ENCODE measurements at regions not wholly inside any gene's neighbourhood (a gene's known extent, or its start where the extent isn't known, plus 50 kb on each side); places are given as distances from the start of the nearest gene placed in this dataset.
"Not testable (repeated sequence)": the region's sequence is repeated elsewhere in the genome, so short reads cannot be mapped to it uniquely, and the experiment has no call there.

GRCh38 chr1:105243411-105243810 is 1493.7 kb downstream of the AMY1C start:
- DNase-seq, result no peak

DNA sequence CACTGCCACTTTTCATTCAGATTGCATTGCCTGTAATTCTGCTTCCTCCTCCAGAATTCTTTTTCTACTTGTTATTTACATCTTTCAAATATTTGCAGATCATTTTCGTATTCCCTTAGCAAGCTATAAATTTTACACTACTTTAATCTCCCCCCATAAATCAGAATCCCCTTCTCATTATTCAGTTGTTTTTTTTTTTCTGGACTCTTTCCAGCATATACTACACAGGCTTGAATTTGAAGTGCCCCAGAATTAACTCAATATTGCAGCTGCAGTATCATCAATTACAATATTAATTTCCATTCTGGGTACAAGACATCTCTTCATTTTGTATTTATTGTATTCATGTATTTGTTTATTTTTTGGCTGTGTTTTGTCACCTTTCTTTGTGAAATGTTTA is 1494.3 kb downstream of the AMY1C start:
- DNase-seq, result no peak

DNA sequence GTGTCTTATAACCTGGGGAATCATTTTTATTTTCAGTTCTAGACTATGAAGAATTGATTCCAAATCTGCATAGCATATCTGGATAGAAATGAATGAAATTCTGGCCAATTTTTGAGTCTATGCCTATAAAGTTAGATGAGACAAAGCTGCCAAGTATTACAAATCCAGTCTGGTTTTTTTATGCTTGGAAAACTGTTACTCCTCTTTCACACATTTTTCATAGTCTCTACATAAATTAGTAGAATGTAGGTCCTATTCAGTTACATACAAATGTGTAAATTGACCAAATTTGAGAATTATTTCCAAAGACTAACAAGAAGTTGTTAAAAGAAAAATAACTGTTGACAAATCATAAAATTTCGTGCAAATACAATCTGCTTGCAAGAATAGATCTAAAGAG is 1505.2 kb downstream of the AMY1C start:
- DNase-seq, result no peak

DNA sequence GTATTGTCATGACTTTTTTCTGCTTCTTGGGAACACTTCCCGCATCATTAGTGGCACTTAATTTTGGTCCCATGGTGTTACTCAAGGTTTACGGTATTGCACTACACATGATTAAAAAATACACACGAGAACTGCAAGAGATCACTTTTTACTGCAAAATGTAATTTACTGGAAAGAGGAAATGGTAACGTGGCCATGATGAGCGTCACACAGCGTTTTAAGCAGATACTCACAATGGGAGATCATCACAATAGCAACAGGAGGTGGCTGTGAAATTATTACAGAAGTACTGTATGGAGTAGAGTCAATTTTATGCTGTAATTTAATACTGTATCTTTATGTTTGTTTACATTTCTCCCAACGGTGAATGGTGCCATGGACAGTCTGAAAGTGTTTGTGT is 1510.3 kb downstream of the AMY1C start:
- DNase-seq, result peak; percentile 19

DNA sequence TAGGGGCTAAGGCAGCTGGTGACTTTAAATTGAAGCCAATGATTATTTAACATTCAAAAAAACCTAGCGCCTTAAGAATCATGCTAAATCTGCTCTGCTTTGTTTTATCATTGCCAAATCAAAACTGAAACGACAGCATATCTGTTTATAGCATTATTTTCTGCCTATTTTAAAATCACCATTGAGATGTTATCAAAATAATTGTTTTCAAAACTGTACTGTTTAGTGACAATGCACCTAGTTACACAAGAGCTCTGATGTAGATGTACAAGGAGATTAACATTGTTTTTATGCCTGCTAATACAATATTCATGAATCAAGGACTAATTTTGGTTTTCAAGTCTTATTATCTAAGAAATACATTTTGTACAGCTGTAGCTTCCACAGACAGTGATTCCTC is 1521.3 kb downstream of the AMY1C start:
- DNase-seq, result no peak

DNA sequence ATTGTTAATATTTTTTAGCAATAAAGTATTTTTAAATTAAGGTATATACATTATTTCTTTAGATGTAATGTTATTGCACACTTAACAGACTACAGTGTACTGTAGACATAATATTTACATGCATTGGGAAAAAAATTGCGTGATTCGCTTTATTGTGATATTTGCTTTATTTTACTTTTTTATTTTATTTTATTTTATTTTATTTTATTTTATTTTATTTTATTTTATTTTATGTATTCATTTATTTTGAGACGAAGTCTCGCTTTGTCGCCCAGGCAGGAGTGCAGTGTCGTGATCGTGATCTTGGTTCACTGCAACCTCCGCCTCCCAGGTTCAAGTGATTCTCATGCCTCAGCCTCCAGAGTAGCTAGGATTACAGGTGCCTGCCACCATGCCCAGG is 1522.7 kb downstream of the AMY1C start:
- not testable (repeated sequence) for DNase-seq

DNA sequence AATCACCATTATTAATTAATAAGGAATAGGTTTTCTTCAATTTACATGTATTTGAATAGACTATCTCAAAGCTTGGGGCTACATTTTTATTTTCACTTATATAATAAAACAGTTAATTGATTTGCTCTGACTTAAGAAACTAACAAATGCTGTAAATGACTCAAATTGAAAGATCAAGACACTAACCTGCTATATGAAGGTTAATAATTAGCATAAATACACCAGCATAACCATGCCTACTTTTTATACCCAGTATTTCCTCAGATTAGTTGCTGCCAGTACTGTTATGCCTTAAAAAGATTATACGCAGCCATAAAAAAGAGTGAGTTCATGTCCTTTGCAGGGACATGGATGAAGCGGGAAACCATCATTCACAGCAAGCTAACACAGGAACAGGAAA is 1545.1 kb downstream of the AMY1C start:
- DNase-seq, result no peak

GRCh38 chr1:105310063-105310462 is 1560.4 kb downstream of the AMY1C start:
- DNase-seq, result no peak

GRCh38 chr1:105317976-105318375 is 1568.3 kb downstream of the AMY1C start:
- no peak for DNase-seq

GRCh38 chr1:105326886-105327285 is 1577.2 kb downstream of the AMY1C start:
- no peak for DNase-seq

DNA sequence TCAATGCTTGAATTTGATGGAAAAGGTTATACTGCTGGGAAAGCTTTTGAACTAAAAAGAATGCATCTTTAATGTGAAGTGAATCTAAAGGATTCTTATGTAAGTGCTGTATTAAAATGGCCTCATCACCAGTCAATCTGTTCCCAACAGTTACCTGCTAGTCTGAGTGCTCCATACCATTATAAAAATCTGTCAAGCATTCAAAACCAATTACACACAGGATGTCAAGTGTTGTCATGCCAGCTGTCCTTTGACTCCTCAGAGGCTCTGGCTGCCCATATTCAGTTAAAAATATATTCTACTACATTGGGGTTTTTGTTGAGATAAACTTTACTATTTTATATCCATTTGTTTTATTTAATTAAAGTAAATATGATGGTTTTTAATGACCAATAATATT is 1587.7 kb downstream of the AMY1C start:
- DNase-seq, result peak; percentile 86

DNA sequence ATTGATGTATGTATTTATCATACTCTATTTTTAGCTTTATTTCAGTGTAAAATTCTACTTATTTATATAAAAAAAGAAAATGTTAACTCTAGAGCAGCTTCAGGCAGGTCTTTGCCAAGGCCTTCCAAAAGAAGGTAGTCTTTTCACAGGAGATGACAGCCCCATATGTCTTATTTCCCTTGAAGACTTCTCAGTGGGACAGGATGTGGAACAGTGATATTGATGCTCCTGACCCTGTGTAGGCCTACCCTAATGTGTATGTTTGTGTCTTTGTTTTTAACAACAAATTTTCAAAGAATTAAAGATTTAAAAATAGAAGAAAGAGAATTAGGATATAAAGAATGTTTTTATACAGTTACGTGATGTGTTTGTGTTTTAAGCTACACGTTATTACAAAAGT is 1593.6 kb downstream of the AMY1C start:
- no peak for DNase-seq

DNA sequence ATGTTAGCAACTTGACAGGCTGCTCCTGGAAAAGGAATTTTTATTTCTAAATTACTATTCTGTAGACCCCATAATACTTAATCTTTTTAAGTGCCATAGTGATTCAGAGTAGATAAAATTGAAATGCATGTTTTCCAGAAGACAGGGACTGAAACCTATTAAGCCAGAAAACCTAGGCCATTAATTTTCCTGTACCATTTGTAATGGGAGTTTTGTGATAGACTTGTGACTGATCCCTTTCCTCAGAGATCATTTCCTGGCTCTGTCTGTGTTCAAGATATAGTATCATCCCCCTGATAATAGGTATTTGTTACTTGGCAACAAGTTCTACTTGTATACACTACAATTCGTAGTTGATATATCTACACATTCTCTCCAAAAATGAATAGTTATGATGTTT is 1609.8 kb downstream of the AMY1C start:
- no peak for DNase-seq

GRCh38 chr1:105362438-105362837 is 1612.7 kb downstream of the AMY1C start:
- DNase-seq, result no peak

GRCh38 chr1:105368446-105368845 is 1618.7 kb downstream of the AMY1C start:
- no peak for DNase-seq

DNA sequence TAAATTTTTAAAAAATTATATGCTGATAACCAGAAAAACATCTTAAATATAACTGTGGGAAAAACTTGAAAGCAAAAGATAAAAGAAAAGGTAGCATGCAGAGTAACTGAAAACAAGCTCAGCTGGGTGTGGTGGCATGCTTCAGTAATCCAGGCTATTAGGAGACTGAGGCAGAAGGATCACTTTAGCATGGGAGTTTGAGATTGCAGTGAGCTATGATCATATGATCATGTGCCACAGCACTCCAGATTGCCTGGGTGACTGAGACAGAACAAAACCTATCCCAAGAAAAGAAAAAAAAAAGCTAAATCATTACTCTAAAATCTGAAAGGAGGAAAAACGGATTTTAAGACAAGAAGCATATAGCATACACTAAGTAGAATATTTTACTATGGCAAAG is 1624.0 kb downstream of the AMY1C start:
- DNase-seq, result peak; percentile 57

DNA sequence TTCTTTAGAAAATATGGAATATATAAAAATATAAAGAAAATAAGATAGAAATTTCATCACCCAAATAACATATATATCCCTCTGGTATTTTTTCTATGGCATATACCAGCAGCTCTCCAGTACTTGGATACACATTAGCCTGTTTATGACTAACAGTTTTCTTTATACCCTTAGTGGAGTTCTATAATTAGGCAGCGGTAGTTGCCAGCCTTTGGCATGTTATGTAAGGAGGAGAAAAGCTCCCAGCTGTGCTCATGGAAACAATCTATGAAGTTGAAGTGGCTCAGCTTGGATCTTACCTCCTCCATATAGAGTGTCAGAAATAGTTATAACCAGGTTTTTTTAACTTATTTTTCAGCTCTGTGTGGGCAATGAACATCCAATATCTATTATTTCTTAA is 1636.8 kb downstream of the AMY1C start:
- DNase-seq, result no peak

GRCh38 chr1:105396001-105396400 is 1646.3 kb downstream of the AMY1C start:
- DNase-seq, result no peak

DNA sequence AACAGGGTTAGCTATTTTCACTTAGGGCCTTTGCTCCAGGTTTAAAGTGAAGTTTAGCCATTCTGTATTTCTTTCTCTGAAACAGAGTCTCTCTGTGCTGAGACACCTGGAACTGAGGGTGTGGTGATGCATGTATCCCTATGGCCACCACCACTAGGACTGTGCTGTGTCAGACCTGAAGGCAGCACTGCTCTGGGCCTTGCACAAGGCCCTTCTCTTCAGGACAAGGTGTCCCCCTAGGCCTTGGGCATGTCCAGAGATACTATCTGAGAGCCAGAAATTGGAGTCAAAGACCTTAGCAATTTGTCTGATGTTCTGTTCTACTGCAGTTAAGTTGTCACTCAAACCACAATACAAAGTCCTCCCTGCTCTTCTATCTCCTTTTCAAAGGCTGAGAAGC is 1649.2 kb downstream of the AMY1C start:
- no peak for DNase-seq

DNA sequence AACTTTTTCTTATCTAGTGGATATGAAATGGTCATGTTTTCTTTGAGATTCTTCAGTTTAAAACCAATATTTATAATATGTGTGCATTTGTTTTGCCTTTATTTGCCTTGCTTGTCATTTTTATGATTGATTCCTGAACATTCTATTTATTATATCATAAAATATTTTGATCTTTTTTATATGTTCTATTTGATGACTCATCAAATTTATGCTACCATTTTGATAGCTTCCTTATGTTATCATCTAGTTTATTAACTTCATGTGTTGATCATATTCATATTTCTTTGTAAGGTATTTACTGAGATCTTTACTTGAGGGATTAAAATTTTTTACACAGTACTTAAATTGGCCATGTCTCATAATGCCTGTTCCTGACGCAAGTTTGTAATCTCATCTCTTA is 1650.0 kb downstream of the AMY1C start:
- DNase-seq, result no peak

- DNase-seq, result no peak
These were observed 1640.2 kb upstream of the PRMT6 start for GRCh38 chr1:105416261-105416660.

- DNase-seq, result no peak
These were observed 1637.4 kb upstream of the PRMT6 start for GRCh38 chr1:105419030-105419429.

DNA sequence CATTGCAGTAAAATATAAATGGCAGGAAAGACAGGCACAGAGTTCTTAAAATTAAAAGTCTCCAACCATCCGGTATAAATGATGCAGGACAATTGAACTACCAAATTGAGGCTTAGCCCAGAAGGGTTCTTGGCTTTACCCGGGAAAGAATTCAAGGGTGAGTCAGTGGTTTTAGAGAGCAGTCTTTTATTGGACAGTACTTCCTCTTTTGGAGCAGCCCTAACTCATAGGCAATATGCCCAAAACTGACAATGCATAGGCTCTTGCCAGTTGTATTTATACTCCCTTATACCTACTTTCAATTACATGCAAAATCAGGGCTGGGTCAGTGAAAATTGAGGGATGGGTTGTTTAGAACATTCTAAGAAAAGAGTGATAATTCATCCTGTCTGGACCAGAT is 1628.9 kb upstream of the PRMT6 start:
- peak; percentile 15 for DNase-seq

GRCh38 chr1:105436589-105437259 is 1619.8 kb upstream of the PRMT6 start:
- no peak for DNase-seq

GRCh38 chr1:105437847-105438246 is 1618.6 kb upstream of the PRMT6 start:
- DNase-seq, result no peak

GRCh38 chr1:105442901-105443300 is 1613.6 kb upstream of the PRMT6 start:
- no peak for DNase-seq

All from DMS53 (cell line).